ENCODE measurements at regions not wholly inside any gene's neighbourhood (a gene's known extent, or its start where the extent isn't known, plus 50 kb on each side); places are given as distances from the start of the nearest gene placed in this dataset.

GRCh38 chr9:1647776-1648175 lies 367.4 kb upstream of the SMARCA2 start:
- no peak for TF ChIP-seq POLR2AphosphoS5 (IDR thresholded peaks at IDR 0.05; ENCODE audit: low read depth, low read length)
- TF ChIP-seq POLR2A (IDR thresholded peaks at IDR 0.05; ENCODE audit: low read depth, low read length), result no peak
- TF ChIP-seq TAF1 (IDR thresholded peaks at IDR 0.05; ENCODE audit: borderline replicate concordance, low read depth, low read length), result no peak
